Activated B cell treated with CpG ODN at 0.5 μM for 24 hours (primary cell): ENCODE measurements at regions not wholly inside any gene's neighbourhood (a gene's known extent, or its start where the extent isn't known, plus 50 kb on each side); places are given as distances from the start of the nearest gene placed in this dataset.
"Not testable (repeated sequence)": the region's sequence is repeated elsewhere in the genome, so short reads cannot be mapped to it uniquely, and the experiment has no call there.

Source experiments
- ATAC-seq: fragments of 200-7000 bp; cut with Tn5 transposase; one replicate; pipeline ENCODE4 v1.10.0; 2021; ENCODE audit warnings: low read depth, mild to moderate bottlenecking, moderate library complexity
- CTCF ChIA-PET: fragments of 350-600 bp; sonication (Branson Sonifier 250); formaldehyde crosslinking; loops from one replicate; lab custom pipeline; 2021; ENCODE audit warnings: antibody characterized with exemption; lab: Charles Lee
- POLR2A ChIA-PET: fragments of 350-600 bp; sonication (Branson Sonifier 250); formaldehyde crosslinking; loops from one replicate; lab custom pipeline; 2021; ENCODE audit warnings: antibody characterized with exemption; lab: Charles Lee
- DNase-seq: peaks from one replicate; pipeline ENCODE4 v3.0.0; 2022
- H3K27ac Mint-ChIP-seq: one replicate; pipeline ENCODE4 v1.8.0; 2020; ENCODE audit warnings: mixed read lengths
- H3K27me3 Mint-ChIP-seq: one replicate; pipeline ENCODE4 v1.8.0; 2021; ENCODE audit warnings: mixed read lengths
- H3K36me3 Mint-ChIP-seq: one replicate; pipeline ENCODE4 v1.8.0; 2021; ENCODE audit warnings: low read depth, mixed read lengths
- H3K4me1 Mint-ChIP-seq: one replicate; pipeline ENCODE4 v1.8.0; 2021; ENCODE audit warnings: mixed read lengths
- H3K4me3 Mint-ChIP-seq: one replicate; pipeline ENCODE4 v1.8.0; 2020; ENCODE audit warnings: mild to moderate bottlenecking, mixed read lengths
- H3K9me3 Mint-ChIP-seq: one replicate; pipeline ENCODE4 v1.8.0; 2020; ENCODE audit warnings: mixed read lengths
- CTCF ChIP-seq: fragments of 200-600 bp; IDR thresholded peaks from one replicate; pipeline ENCODE4 v1.8.0; 2022; ENCODE audit warnings: antibody characterized with exemption, mild to moderate bottlenecking
- intact Hi-C: fragments of 100-400 bp; cut with micrococcal nuclease; formaldehyde crosslinking; loops from one replicate; pipeline ENCODE4 v1.15.1; 2024

GRCh38 chr20:47927944-47928343, 142.7 kb upstream of the SULF2 start:
- Mint-ChIP-seq H3K27ac (no peak overlapping the region), H3K9me3 (peaks cover 4% of the 10 kb centered on the region), H3K27me3 (peaks cover 8% of the 10 kb centered on the region), H3K36me3 (no peaks in the 10 kb centered on the region), H3K4me3 (no peak overlapping the region), H3K4me1 (no peaks in the 10 kb centered on the region)
- TF ChIP-seq CTCF: no peak
- ChIA-PET POLR2A (no interaction called here), CTCF (no interaction called here)
- DNase-seq (no peak), ATAC-seq (no peak)
- intact Hi-C loops: no loop called here

GRCh38 chr20:47927385-47927851, 142.1 kb upstream of the SULF2 start:
- intact Hi-C loops: no loop called here

GRCh38 chr20:47926731-47927130, 141.4 kb upstream of the SULF2 start:
- H3K4me1 Mint-ChIP-seq: no peaks in the 10 kb centered on the region
- no peak for DNase-seq
- H3K4me3 Mint-ChIP-seq: no peak overlapping the region
- CTCF ChIA-PET: no interaction called here
- TF ChIP-seq CTCF: no peak
- POLR2A ChIA-PET: no interaction called here
- H3K27me3 Mint-ChIP-seq: peaks cover 15% of the 10 kb centered on the region
- no peak for ATAC-seq
- H3K9me3 Mint-ChIP-seq: peaks cover 4% of the 10 kb centered on the region
- no peaks in the 10 kb centered on the region for H3K36me3 Mint-ChIP-seq
- intact Hi-C loops: no loop called here
- H3K27ac Mint-ChIP-seq: no peak overlapping the region

More at GRCh38 chr20:47927385-47927851, 142.1 kb upstream of the SULF2 start:
- Mint-ChIP-seq H3K27ac (no peak overlapping the region), H3K9me3 (peaks cover 4% of the 10 kb centered on the region), H3K36me3 (no peaks in the 10 kb centered on the region), H3K27me3 (peaks cover 12% of the 10 kb centered on the region), H3K4me1 (no peaks in the 10 kb centered on the region), H3K4me3 (no peak overlapping the region)
- no peak for TF ChIP-seq CTCF
- DNase-seq: no peak
- POLR2A ChIA-PET: no interaction called here
- no peak for ATAC-seq
- CTCF ChIA-PET: no interaction called here

GRCh38 chr20:47925593-47925992, 140.3 kb upstream of the SULF2 start:
- Mint-ChIP-seq H3K36me3 (no peaks in the 10 kb centered on the region), H3K9me3 (peaks cover 4% of the 10 kb centered on the region), H3K27ac (no peak overlapping the region), H3K27me3 (peaks cover 17% of the 10 kb centered on the region), H3K4me3 (no peak overlapping the region), H3K4me1 (no peaks in the 10 kb centered on the region)
- intact Hi-C loops: no loop called here
- CTCF ChIA-PET: no interaction called here
- ATAC-seq (no peak), DNase-seq (no peak)
- TF ChIP-seq CTCF: no peak
- POLR2A ChIA-PET: no interaction called here

GRCh38 chr20:47922269-47922668, 137.0 kb upstream of the SULF2 start:
- intact Hi-C loops: no loop called here
- Mint-ChIP-seq H3K36me3 (no peaks in the 10 kb centered on the region), H3K4me3 (no peak overlapping the region), H3K4me1 (peaks cover 7% of the 10 kb centered on the region), H3K27ac (no peak overlapping the region), H3K9me3 (peaks cover 8% of the 10 kb centered on the region), H3K27me3 (peaks cover 19% of the 10 kb centered on the region)
- POLR2A ChIA-PET: no interaction called here
- CTCF ChIA-PET: no interaction called here
- DNase-seq: no peak
- TF ChIP-seq CTCF: no peak
- ATAC-seq: no peak

- peaks cover 12% of the 10 kb centered on the region for H3K9me3 Mint-ChIP-seq
- peaks cover 19% of the 10 kb centered on the region for H3K27me3 Mint-ChIP-seq
- ATAC-seq, DNase-seq, H3K27ac Mint-ChIP-seq, H3K4me1 Mint-ChIP-seq, H3K4me3 Mint-ChIP-seq, intact Hi-C loops, POLR2A ChIA-PET, CTCF ChIA-PET, H3K36me3 Mint-ChIP-seq: not testable (repeated sequence)
Observed at GRCh38 chr20:47921829-47922228, 136.5 kb upstream of the SULF2 start.
